HG03521 (cell line): ENCODE measurements at regions not wholly inside any gene's neighbourhood (a gene's known extent, or its start where the extent isn't known, plus 50 kb on each side); places are given as distances from the start of the nearest gene placed in this dataset.
"Not testable (repeated sequence)": the region's sequence is repeated elsewhere in the genome, so short reads cannot be mapped to it uniquely, and the experiment has no call there.

Source experiments
- ATAC-seq: cut with Tn5 transposase; IDR thresholded peaks from one replicate; pipeline ENCODE4 v1.9.1; 2021; ENCODE audit warnings: mild to moderate bottlenecking, moderate library complexity; ENCODE audit not compliant: unreplicated experiment

DNA sequence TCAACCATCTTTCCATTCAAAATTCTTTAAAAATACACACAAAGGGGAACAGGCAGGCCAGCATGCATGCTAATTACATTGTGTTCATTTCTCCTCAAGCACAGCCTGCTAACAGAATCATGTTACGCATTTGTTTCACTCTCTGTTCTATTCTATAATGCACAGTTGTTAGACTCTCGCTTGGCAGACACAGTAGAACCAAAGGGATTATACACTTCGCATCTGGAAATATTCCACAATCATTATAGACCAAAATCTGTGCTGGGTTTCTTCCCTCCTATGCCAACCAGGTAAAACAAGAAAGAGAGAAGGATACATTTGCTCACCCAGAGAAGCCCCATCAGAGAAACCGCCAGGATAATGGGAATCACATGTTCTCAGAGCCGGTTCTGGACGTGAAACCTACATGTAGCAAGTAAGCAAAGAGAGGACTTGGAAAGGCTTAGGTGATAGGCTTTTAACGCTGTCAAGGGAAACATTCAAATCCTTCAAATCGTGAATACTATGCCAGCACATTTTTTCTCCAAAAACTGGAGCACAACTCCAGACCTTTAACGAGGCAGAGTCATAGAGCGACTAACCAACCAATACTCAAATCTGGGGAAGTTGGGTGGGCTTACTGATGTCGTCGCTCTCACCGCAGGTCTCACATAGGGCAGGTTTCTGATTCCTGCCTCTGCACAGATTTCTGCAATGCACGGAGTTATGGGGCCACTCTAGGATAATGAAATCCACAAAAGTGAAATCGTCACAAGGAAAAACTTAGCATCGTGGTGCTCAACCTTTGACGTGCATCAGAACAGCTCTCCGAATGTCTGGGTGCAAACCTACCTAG is 380.5 kb upstream of the AUTS2 start:
- no peak for ATAC-seq

DNA sequence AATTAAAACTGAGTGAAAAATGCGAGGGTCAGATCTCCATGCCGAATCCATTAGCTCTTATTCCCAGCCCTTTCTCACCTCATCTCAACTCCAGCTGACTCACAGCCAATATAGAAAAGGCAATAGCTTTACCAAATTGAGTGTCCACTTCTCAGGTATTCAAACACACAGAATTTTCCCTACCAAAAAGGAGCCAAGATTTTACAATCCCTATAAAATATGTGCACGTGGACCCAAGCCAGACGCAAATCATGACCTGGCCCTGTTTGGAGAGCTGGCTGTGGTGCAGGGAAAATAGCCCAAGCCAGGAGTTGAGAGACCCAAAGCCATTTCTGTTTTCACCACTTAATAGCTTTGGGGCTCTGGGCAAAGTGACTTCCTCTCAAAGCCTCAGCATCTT is 379.7 kb upstream of the AUTS2 start:
- no peak for ATAC-seq

DNA sequence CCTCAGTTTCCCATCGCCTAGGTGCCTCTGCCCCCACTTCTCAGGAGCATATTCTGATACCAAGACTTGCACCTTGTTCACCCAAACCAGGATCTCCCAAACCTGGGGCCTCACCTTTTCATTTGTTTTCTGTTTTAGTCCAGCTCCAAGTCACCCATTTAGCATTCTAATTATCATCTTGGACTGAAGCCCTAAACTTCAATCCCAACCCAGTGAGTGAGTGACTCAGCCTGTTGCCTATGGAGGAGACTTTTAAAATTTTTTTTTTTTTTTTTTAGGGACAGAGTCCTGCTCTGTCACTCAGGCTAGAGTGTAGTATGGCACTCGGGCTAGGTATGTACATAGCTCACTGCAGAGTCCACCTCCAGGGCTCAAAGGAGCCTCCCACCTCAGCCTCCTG is 378.9 kb upstream of the AUTS2 start:
- ATAC-seq: no peak

- no peak for ATAC-seq
Measured at GRCh38 chr7:69225259-69225943, 372.9 kb upstream of the AUTS2 start.

DNA sequence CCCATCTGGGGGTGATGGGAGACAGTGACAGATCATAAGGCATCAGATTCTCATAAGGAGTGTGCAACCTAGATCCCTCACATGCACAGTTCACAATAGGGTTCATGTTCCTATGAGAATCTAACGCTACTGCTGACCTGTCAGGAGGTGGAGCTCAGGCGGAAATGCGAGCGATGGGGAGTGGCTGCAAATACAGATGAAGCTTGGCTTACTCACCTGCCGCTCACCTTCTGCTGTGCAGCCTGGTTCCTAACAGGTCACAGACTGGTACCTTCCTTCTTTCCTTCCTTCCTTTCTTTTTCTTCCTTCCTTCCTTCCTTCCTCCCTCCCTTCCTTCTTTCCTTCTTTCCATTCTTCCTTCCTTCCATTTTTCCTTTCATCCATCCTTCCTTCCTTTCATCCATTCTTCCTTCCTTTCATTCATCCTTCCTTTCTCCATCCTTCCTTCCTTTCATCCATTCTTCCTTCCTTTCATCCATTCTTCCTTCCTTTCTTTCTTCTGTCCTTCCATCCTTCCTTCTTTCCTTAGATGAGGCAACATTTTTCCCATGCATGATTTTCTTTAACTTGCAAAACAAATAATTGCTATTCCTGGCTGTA is 370.0 kb upstream of the AUTS2 start:
- ATAC-seq: no peak

GRCh38 chr7:69232445-69233376 is 365.6 kb upstream of the AUTS2 start:
- ATAC-seq: no peak

- no peak for ATAC-seq
Measured at GRCh38 chr7:69237541-69237940, 360.7 kb upstream of the AUTS2 start.

GRCh38 chr7:69243016-69243415 is 355.3 kb upstream of the AUTS2 start:
- ATAC-seq: no peak

- ATAC-seq: no peak
Measured at GRCh38 chr7:69244701-69245100, 353.6 kb upstream of the AUTS2 start.

DNA sequence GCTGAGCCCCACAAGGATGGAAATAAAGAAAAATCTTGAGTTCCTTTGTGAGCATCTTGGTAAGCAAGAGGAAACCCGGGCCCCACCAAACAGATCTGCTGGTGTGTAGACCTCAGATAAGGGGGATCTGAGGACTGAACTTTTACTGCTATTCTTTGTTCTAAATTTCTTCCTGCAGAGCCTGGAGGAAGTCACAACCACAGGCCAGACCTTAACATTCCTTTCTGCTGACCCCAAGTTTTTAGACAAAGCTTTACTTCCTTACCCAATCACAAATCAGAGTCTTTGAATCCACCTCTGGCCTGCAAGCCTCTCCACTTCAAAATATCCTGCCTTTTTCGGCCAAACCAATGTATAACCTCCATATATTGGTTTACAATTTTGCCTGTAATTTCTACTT is 352.6 kb upstream of the AUTS2 start:
- no peak for ATAC-seq

GRCh38 chr7:69246758-69247157 is 351.5 kb upstream of the AUTS2 start:
- no peak for ATAC-seq

DNA sequence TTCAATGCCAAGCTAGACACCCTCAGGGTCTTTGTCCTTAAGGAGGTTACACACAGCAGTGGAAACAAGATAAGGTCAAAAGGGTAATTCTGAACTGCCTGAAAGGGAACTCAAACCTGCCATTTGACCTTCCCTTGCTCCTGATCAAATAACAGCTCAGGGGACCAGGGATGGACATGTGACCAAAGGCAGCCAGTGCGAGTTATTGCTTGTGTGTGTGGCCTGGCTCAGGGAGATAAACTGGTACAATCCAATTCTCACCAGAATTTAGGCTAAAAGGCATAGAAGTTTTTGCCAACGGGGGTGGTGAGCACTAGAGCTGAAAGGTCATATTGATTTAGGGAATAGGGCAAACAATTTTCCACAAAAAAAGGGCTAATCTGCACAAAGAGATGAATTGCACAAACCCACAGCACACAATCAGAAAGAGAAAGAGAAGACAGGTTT is 349.9 kb upstream of the AUTS2 start:
- ATAC-seq: not testable (repeated sequence)

GRCh38 chr7:69250958-69251357 is 347.3 kb upstream of the AUTS2 start:
- ATAC-seq: no peak

DNA sequence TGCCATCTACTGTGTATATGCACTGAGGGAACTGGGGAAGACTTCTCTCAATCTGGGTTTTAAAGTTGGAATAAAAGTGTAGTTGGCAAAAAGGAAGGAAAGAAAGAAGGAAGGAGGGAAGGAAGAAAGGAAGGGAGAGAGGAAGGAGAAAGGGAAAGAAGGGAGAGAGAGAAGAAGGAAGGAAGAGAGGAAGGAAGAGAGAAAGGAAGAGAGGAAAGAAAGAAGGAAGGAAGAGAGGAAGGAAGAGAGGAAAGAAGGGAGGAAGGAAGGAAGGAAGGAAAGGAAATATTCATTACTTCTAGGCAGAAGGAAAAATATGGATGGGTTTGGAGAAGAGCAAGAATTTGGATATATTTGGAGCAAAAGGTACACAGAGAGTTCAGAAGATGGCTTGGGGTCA is 343.6 kb upstream of the AUTS2 start:
- ATAC-seq: no peak

- ATAC-seq: no peak
Measured at GRCh38 chr7:69256634-69257081, 341.6 kb upstream of the AUTS2 start.

DNA sequence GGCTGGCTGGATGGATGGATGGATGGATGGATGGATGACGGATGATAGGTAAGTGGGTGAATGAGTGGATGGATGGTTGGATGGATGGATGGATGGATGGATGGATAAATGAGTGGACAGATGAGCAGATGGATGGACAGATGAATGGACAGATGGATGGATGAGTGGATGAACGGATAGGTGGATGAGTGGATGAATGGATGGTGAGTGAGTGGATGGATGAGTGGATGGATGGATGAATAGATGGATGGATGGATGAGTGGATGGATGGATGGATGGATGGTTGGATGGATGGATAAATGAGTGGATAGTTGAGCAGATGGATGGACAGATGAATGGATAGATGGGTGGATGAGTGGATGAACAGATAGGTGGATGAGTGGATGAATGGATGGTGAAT is 340.7 kb upstream of the AUTS2 start:
- no peak for ATAC-seq

GRCh38 chr7:69259445-69259844 is 338.8 kb upstream of the AUTS2 start:
- ATAC-seq: no peak

GRCh38 chr7:69260023-69260422 is 338.3 kb upstream of the AUTS2 start:
- no peak for ATAC-seq

GRCh38 chr7:69263550-69263949 is 334.7 kb upstream of the AUTS2 start:
- no peak for ATAC-seq

- ATAC-seq: no peak
Measured at GRCh38 chr7:69269806-69270205, 328.5 kb upstream of the AUTS2 start.

DNA sequence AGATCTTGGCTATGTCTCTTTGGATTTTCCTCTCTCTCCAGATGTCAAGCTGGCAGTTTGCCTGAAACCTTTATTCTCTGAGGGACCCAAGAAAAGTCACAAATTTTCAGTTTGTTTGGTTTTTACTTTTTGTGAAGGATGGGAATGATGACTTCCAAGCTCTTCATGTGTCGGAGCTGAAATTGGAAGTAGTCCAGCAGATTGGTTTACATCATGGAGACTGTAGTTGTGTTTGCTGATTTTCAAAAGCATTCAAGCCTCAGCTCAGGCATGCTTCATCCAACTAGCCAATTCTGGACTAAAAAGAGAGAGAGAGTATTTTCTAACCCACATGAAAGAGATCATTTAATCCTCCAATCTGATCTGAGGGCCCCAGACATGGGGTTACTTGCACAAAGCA is 326.2 kb upstream of the AUTS2 start:
- no peak for ATAC-seq
